KMS-11 (cell line): ENCODE measurements at regions not wholly inside any gene's neighbourhood (a gene's known extent, or its start where the extent isn't known, plus 50 kb on each side); places are given as distances from the start of the nearest gene placed in this dataset.

Source experiments
- H2AFZ ChIP-seq: fragments of 200-600 bp; sonication (generic); 2 replicates; pipeline ENCODE4 v1.6.1; 2016; ENCODE audit warnings: antibody characterized with exemption, mixed run types, low read depth
- H3K27ac ChIP-seq: fragments of 200-600 bp; sonication (generic); 2 replicates; pipeline ENCODE4 v1.6.1; 2016; ENCODE audit warnings: mild to moderate bottlenecking, mixed run types
- H3K27me3 ChIP-seq: fragments of 200-600 bp; sonication (generic); 2 replicates; pipeline ENCODE4 v1.6.1; 2017; ENCODE audit warnings: mild to moderate bottlenecking, low read depth, mixed run types, moderate library complexity; ENCODE audit not compliant: insufficient read depth
- H3K36me3 ChIP-seq: fragments of 200-600 bp; sonication (generic); 2 replicates; pipeline ENCODE4 v1.6.1; 2017; ENCODE audit warnings: mild to moderate bottlenecking, mixed run types; ENCODE audit not compliant: insufficient read depth
- H3K4me1 ChIP-seq: fragments of 200-600 bp; sonication (generic); 2 replicates; pipeline ENCODE4 v1.6.1; 2016; ENCODE audit warnings: mild to moderate bottlenecking, low read depth, mixed run types; ENCODE audit not compliant: poor library complexity, severe bottlenecking
- H3K4me2 ChIP-seq: fragments of 200-600 bp; sonication (generic); 2 replicates; pipeline ENCODE4 v1.7.0; 2016; ENCODE audit warnings: mild to moderate bottlenecking, mixed run types
- H3K4me3 ChIP-seq: fragments of 200-600 bp; sonication (generic); IDR thresholded peaks from 2 replicates; pipeline ENCODE4 v1.6.1; 2017; ENCODE audit warnings: low read depth, low read length, mixed read lengths; ENCODE audit not compliant: insufficient read depth
- H3K79me2 ChIP-seq: fragments of 200-600 bp; sonication (generic); 2 replicates; pipeline ENCODE4 v1.6.1; 2016; ENCODE audit warnings: low read depth, mixed run types; ENCODE audit not compliant: insufficient read depth
- H3K9ac ChIP-seq: fragments of 200-600 bp; sonication (generic); 2 replicates; pipeline ENCODE4 v1.6.1; 2016; ENCODE audit warnings: mild to moderate bottlenecking, mixed run types
- H4K20me1 ChIP-seq: fragments of 200-600 bp; sonication (generic); 2 replicates; pipeline ENCODE4 v1.6.1; 2016; ENCODE audit warnings: mild to moderate bottlenecking, mixed run types; ENCODE audit not compliant: insufficient read depth
- CTCF ChIP-seq: fragments of 200-600 bp; sonication (generic); conservative IDR thresholded peaks from 2 replicates; pipeline ENCODE4 v1.6.1; 2017; ENCODE audit warnings: low read depth, mild to moderate bottlenecking, antibody characterized with exemption, low read length, moderate library complexity, mixed read lengths

- H3K4me2 ChIP-seq, result no peak overlapping the region
These were observed 259.8 kb upstream of the ATP5MC3 start for GRCh38 chr2:175441181-175441761.

GRCh38 chr2:175439416-175439815 lies 257.9 kb upstream of the ATP5MC3 start:
- Histone ChIP-seq H4K20me1 (no peaks in the 10 kb centered on the region), H2AFZ (no peak overlapping the region)
- no peak for TF ChIP-seq CTCF

More at GRCh38 chr2:175441181-175441761, 259.8 kb upstream of the ATP5MC3 start:
- Histone ChIP-seq H3K27me3 (no peaks in the 10 kb centered on the region), H4K20me1 (no peaks in the 10 kb centered on the region), H3K27ac (no peak overlapping the region), H2AFZ (no peak overlapping the region), H3K79me2 (no peaks in the 10 kb centered on the region), H3K4me3 (no peak overlapping the region), H3K36me3 (no peaks in the 10 kb centered on the region), H3K9ac (no peak overlapping the region), H3K4me1 (no peaks in the 10 kb centered on the region)
- TF ChIP-seq CTCF, result no peak

GRCh38 chr2:175437167-175437566 lies 255.7 kb upstream of the ATP5MC3 start:
- H3K9ac ChIP-seq, result no peak overlapping the region

More at GRCh38 chr2:175439416-175439815, 257.9 kb upstream of the ATP5MC3 start:
- Histone ChIP-seq H3K9ac (no peak overlapping the region), H3K4me3 (no peak overlapping the region), H3K79me2 (no peaks in the 10 kb centered on the region), H3K4me2 (no peak overlapping the region), H3K4me1 (no peaks in the 10 kb centered on the region), H3K27ac (no peak overlapping the region), H3K27me3 (no peaks in the 10 kb centered on the region), H3K36me3 (no peaks in the 10 kb centered on the region)

GRCh38 chr2:175436076-175436475 lies 254.6 kb upstream of the ATP5MC3 start:
- no peak overlapping the region for H3K4me3 ChIP-seq
- H3K36me3 ChIP-seq, result no peaks in the 10 kb centered on the region
- H3K27ac ChIP-seq, result no peak overlapping the region
- no peaks in the 10 kb centered on the region for H3K79me2 ChIP-seq
- H2AFZ ChIP-seq, result no peak overlapping the region
- no peaks in the 10 kb centered on the region for H4K20me1 ChIP-seq
- no peak overlapping the region for H3K9ac ChIP-seq
- no peak overlapping the region for H3K4me2 ChIP-seq
- H3K27me3 ChIP-seq, result no peaks in the 10 kb centered on the region
- no peaks in the 10 kb centered on the region for H3K4me1 ChIP-seq
- no peak for TF ChIP-seq CTCF

More at GRCh38 chr2:175437167-175437566, 255.7 kb upstream of the ATP5MC3 start:
- no peak overlapping the region for H3K27ac ChIP-seq
- H3K27me3 ChIP-seq, result no peaks in the 10 kb centered on the region
- H3K36me3 ChIP-seq, result no peaks in the 10 kb centered on the region
- H3K4me1 ChIP-seq, result no peaks in the 10 kb centered on the region
- H3K4me3 ChIP-seq, result no peak overlapping the region
- no peak for TF ChIP-seq CTCF
- no peaks in the 10 kb centered on the region for H4K20me1 ChIP-seq
- H3K4me2 ChIP-seq, result no peak overlapping the region
- H3K79me2 ChIP-seq, result no peaks in the 10 kb centered on the region
- H2AFZ ChIP-seq, result no peak overlapping the region
